GM12878 (cell line): ENCODE measurements at regions not wholly inside any gene's neighbourhood (a gene's known extent, or its start where the extent isn't known, plus 50 kb on each side); places are given as distances from the start of the nearest gene placed in this dataset.

Source experiments
- ATAC-seq: fragments of 200-7000 bp; cut with Tn5 transposase; 3 replicates; pipeline ENCODE4 v1.9.1; 2020; ENCODE audit warnings: mild to moderate bottlenecking, moderate library complexity
- BruUV-seq: library from RNA; stranded (reverse); fragments of 400-500 nt; replicated peaks from 2 replicates; lab custom pipeline; 2021; lab: Mats Ljungman, UMichigan
- CTCF ChIA-PET: fragments of 300-600 bp; sonication (Branson Sonifier 250); formaldehyde crosslinking; extraction: SDS; loops from one replicate; lab custom pipeline; 2021; ENCODE audit warnings: inconsistent platforms; lab: Yijun Ruan, JAX
- POLR2A ChIA-PET: fragments of 350-600 bp; formaldehyde crosslinking; extraction: SDS; loops from one replicate; lab custom pipeline; 2021; ENCODE audit warnings: inconsistent platforms; lab: Charles Lee
- RAD21 ChIA-PET: fragments of 300-600 bp; sonication (Branson Sonifier 250); formaldehyde crosslinking; loops from one replicate; lab custom pipeline; 2023; ENCODE audit warnings: antibody characterized with exemption; ENCODE audit not compliant: unreplicated experiment; lab: Charles Lee
- SMC1A ChIA-PET: fragments of 300-600 bp; sonication (Branson Sonifier 250); formaldehyde crosslinking; loops from one replicate; lab custom pipeline; 2023; ENCODE audit not compliant: unreplicated experiment, uncharacterized antibody; lab: Charles Lee
- DNase-seq: peaks from one replicate; pipeline ENCODE4 v3.0.0-alpha.2; 2011; ENCODE audit warnings: low read depth, low spot score
- FAIRE-seq: peaks from 3 replicates; lab custom pipeline; 2011; peaks lifted over from hg19 to GRCh38; lab: Jason Lieb, UNC
- H2AFZ ChIP-seq: 2 replicates; pipeline ENCODE4 v1.6.0; 2011; ENCODE audit warnings: low read depth, low read length, control low read depth; ENCODE audit not compliant: control insufficient read depth
- H3K27ac ChIP-seq: 2 replicates; pipeline ENCODE4 v1.5.1; 2011; ENCODE audit warnings: control low read depth; ENCODE audit not compliant: control insufficient read depth, insufficient read depth
- H3K27me3 ChIP-seq, 2 experiments: replicated peaks in 1 of 2; 2 replicates each; pipeline versions ENCODE4 v1.6.0 to v1.6.1; 2011; ENCODE audit warnings: low read length in 1 of 2; ENCODE audit not compliant: control insufficient read depth in 2 of 2, insufficient read depth in 2 of 2
- H3K36me3 ChIP-seq, 2 experiments: 2 replicates each; pipeline ENCODE4 v1.5.1; 2011; ENCODE audit warnings: low read length in 1 of 2; ENCODE audit not compliant: control insufficient read depth in 2 of 2, insufficient read depth in 2 of 2
- H3K4me1 ChIP-seq: 2 replicates; pipeline ENCODE4 v1.6.1; 2011; ENCODE audit warnings: mild to moderate bottlenecking, low read length, moderate library complexity, mixed read lengths; ENCODE audit not compliant: control insufficient read depth, insufficient read depth
- H3K4me2 ChIP-seq: 2 replicates; pipeline ENCODE4 v1.6.0; 2011; ENCODE audit warnings: control low read depth; ENCODE audit not compliant: control insufficient read depth, insufficient read depth
- H3K4me3 ChIP-seq: fragments of 200-600 bp; sonication (generic); 2 replicates; pipeline ENCODE4 v1.5.1; 2016
- H3K79me2 ChIP-seq: 2 replicates; pipeline ENCODE4 v1.6.0; 2011; ENCODE audit warnings: low read length; ENCODE audit not compliant: control insufficient read depth, insufficient read depth
- H3K9ac ChIP-seq: 2 replicates; pipeline ENCODE4 v1.8.0; 2011; ENCODE audit warnings: low read length, control low read depth, mixed read lengths; ENCODE audit not compliant: control insufficient read depth, insufficient read depth
- H3K9me3 ChIP-seq: replicated peaks from 3 replicates; pipeline ENCODE4 v1.5.1; 2011; ENCODE audit warnings: mild to moderate bottlenecking, low read length; ENCODE audit not compliant: control insufficient read depth, insufficient read depth
- H4K20me1 ChIP-seq: 2 replicates; pipeline ENCODE4 v1.6.0; 2011; ENCODE audit not compliant: control insufficient read depth, insufficient read depth
- BRCA1 ChIP-seq: IDR thresholded peaks from 2 replicates; pipeline ENCODE4 v1.6.1; 2011; ENCODE audit warnings: low read depth, low read length, improper control_type of control experiment
- IKZF2 ChIP-seq, 2 experiments: fragments of 450-650 bp; IDR thresholded peaks; 2 replicates each; pipeline ENCODE4 v1.6.1; 2017; ENCODE audit warnings: mild to moderate bottlenecking in 2 of 2, moderate library complexity in 2 of 2
- MYB ChIP-seq: fragments of 150-350 bp; IDR thresholded peaks from 2 replicates; pipeline ENCODE4 v1.6.1; 2014; ENCODE audit warnings: mild to moderate bottlenecking, low read depth, low read length, borderline replicate concordance
- NR2C2 ChIP-seq: IDR thresholded peaks from 2 replicates; pipeline ENCODE4 v1.6.1; 2011; ENCODE audit warnings: borderline replicate concordance, low read depth; ENCODE audit not compliant: control insufficient read depth, insufficient read length
- PAX8 ChIP-seq: fragments of 450-650 bp; IDR thresholded peaks from 2 replicates; pipeline ENCODE4 v1.6.1; 2017; ENCODE audit warnings: mild to moderate bottlenecking, moderate library complexity
- RAD21 ChIP-seq: IDR thresholded peaks from 2 replicates; pipeline ENCODE4 v1.6.1; 2011; ENCODE audit warnings: mild to moderate bottlenecking, low read depth, low read length, moderate library complexity; ENCODE audit not compliant: insufficient read depth
- RBBP5 ChIP-seq: fragments of 200-600 bp; sonication (generic); conservative IDR thresholded peaks from 2 replicates; pipeline ENCODE4 v1.6.1; 2016
- RELA ChIP-seq: fragments of 450-650 bp; IDR thresholded peaks from 2 replicates; pipeline ENCODE4 v1.8.0; 2014; ENCODE audit warnings: borderline replicate concordance; ENCODE audit not compliant: partially characterized antibody
- SREBF2 ChIP-seq: IDR thresholded peaks from 2 replicates; pipeline ENCODE4 v1.6.1; 2012; ENCODE audit warnings: mild to moderate bottlenecking, low read length
- YY1 ChIP-seq: IDR thresholded peaks from 2 replicates; pipeline ENCODE4 v1.6.1; 2011; ENCODE audit warnings: low read depth, mild to moderate bottlenecking, low read length
- WGBS: methylation state at CpG from one replicate; pipeline ENCODE4 v1.1.6; 2016; ENCODE audit warnings: low lambda C conversion rate; ENCODE audit not compliant: insufficient replicate concordance, insufficient coverage; ENCODE audit errors: missing lambda C conversion rate; 5-methylcytosine and 5-hydroxymethylcytosine counted together
- in situ Hi-C: fragments of 300-500 bp; cut with MboI; formaldehyde crosslinking; loops from 9 replicates; pipeline ENCODE4 v1.14.3; 2018; ENCODE audit warnings: mixed read lengths
- intact Hi-C: fragments of 100-400 bp; cut with micrococcal nuclease; formaldehyde crosslinking; loops from one replicate; pipeline ENCODE4 v1.14.2; 2022; ENCODE audit not compliant: unreplicated experiment

GRCh38 chr14:83271663-83272062 lies 1738.0 kb upstream of the SEL1L start:
- Histone ChIP-seq H2AFZ (no peak overlapping the region), H3K36me3 (no peaks in the 10 kb centered on the region), H3K9me3 (no peaks in the 10 kb centered on the region), H3K79me2 (no peaks in the 10 kb centered on the region), H3K27me3 (no peaks in the 10 kb centered on the region), H3K4me3 (no peak overlapping the region), H3K27ac (no peak overlapping the region), H3K9ac (no peak overlapping the region), H4K20me1 (no peaks in the 10 kb centered on the region), H3K4me1 (no peaks in the 10 kb centered on the region), H3K4me2 (no peak overlapping the region)
- ChIA-PET CTCF (interaction anchor here (1.5 kb wide), 1 partner anchor 9 kb away, joined by 4 read pairs; no protein-coding TSS in a partner anchor), RAD21 (no interaction called here), POLR2A (no interaction called here), SMC1A (no interaction called here)
- ATAC-seq: no peak
- TF ChIP-seq IKZF2 (IDR thresholded peaks at IDR 0.05) (no peak), SREBF2 (no peak), PAX8 (no peak)
- no peak for FAIRE-seq
- intact Hi-C loops (no loop called here), in situ Hi-C loops (no loop called here)
- no TSS peak for BruUV-seq
- DNase-seq: no peak
- WGBS: 0% methylated on average over 2 of the region's 2 CpGs

GRCh38 chr14:83280719-83281118 lies 1747.1 kb upstream of the SEL1L start:
- BruUV-seq: no TSS peak
- ChIA-PET CTCF (no interaction called here), SMC1A (no interaction called here), RAD21 (no interaction called here), POLR2A (no interaction called here)
- ATAC-seq (no peak), DNase-seq (no peak), FAIRE-seq (no peak)
- H4K20me1 ChIP-seq: no peaks in the 10 kb centered on the region
- H2AFZ ChIP-seq: no peak overlapping the region
- in situ Hi-C loops: no loop called here
- no peak overlapping the region for H3K27ac ChIP-seq
- no peaks in the 10 kb centered on the region for H3K4me1 ChIP-seq
- H3K4me3 ChIP-seq: no peak overlapping the region
- WGBS: 97% methylated on average over 4 of the region's 4 CpGs
- H3K4me2 ChIP-seq: no peak overlapping the region
- no peaks in the 10 kb centered on the region for H3K36me3 ChIP-seq
- H3K27me3 ChIP-seq: no peaks in the 10 kb centered on the region
- TF ChIP-seq MYB (no peak), RAD21 (no peak), NR2C2 (no peak), BRCA1 (no peak), RELA (no peak), YY1 (no peak), RBBP5 (no peak)
- H3K9ac ChIP-seq: no peak overlapping the region
- H3K79me2 ChIP-seq: no peaks in the 10 kb centered on the region
- H3K9me3 ChIP-seq: no peaks in the 10 kb centered on the region
- intact Hi-C loops: no loop called here
